NCI-H446 treated with DMSO at 0.1 percent for 48 hours (cell line): ENCODE measurements at regions not wholly inside any gene's neighbourhood (a gene's known extent, or its start where the extent isn't known, plus 50 kb on each side); places are given as distances from the start of the nearest gene placed in this dataset.

Source experiments
- DNase-seq: peaks from one replicate; lab custom pipeline; 2025; lab: John Stamatoyannopoulos, UW

DNA sequence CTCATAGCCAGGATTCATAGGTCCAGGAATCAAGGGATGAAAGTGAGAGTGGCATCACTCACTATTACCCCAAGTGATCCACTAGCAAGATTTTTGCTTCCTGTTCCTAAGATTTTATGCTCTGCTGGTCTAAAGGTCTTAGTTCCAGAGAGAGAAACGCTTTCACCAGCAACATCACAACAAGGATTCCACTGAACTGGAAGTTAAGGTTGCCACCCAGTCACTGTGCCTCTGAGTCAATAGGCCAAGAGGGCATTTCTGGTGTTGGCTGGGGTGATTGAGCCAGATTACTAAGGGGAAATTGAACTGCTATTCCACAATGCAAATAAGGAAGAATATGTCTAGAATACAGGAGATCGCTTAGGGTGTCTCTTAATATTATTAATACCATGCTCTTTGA is 142.5 kb upstream of the ARID2 start:
- no peak for DNase-seq

- DNase-seq, result no peak
Observed at GRCh38 chr12:45587877-45588533, 141.5 kb upstream of the ARID2 start.

GRCh38 chr12:45590646-45591045 is 138.9 kb upstream of the ARID2 start:
- DNase-seq, result no peak

DNA sequence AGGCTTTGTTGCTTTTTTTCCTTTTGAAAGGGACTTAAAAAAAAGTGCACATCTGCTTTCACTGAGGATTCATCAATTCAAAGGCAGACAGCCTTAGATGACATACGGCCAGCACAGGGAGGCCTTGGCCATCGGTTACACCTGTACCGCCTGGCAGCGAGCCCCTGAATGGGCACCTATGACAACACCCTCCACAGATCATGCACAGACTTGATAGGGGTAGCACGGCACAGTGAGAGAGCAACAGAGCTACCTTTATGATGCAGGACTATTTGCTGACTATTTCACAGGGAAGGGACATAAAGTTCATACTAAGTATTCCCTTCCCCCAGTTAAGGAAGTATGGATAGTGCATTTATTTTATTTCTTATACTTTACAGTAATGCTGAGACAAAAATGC is 137.9 kb upstream of the ARID2 start:
- no peak for DNase-seq

GRCh38 chr12:45596366-45596765 is 133.1 kb upstream of the ARID2 start:
- DNase-seq, result no peak

DNA sequence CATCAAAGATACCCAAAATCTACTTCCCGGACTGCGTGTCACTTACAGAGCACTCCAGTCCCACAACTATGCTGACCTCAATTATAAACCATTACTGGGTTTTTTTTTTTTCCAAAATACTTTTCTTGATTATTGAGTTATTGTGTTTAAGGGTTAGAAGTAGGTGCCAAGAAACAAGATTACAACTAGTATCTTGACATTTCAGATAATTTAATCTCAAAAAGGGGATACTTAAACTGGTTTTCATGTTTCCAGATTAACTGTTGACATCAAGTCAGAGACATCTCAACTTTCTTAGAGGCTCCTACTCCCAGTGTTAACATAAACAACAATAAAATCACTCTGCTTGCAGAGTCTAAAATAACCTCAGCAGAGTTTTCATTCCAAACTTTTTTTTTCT is 131.2 kb upstream of the ARID2 start:
- no peak for DNase-seq

DNA sequence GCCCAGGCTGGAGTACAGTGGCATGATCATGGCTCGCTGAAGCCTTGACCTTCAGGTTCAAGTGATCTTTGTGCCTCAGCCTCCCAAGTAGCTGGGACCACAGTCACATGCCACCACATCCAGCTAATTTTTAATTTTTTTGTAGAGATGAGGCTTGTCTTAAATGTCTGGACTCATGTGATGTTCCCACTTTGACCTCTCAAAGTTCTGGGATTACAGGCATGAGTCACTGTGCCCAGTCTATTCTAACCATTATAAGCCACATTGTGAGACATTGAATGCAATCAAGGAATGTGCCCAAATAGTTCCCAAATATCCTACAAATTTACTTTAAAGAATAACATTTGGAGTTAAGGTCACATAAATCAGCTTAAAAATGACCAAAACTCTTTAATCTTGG is 130.7 kb upstream of the ARID2 start:
- no peak for DNase-seq

- DNase-seq, result no peak
Observed at GRCh38 chr12:45599196-45599595, 130.3 kb upstream of the ARID2 start.

GRCh38 chr12:45601390-45601789 is 128.1 kb upstream of the ARID2 start:
- DNase-seq, result no peak

DNA sequence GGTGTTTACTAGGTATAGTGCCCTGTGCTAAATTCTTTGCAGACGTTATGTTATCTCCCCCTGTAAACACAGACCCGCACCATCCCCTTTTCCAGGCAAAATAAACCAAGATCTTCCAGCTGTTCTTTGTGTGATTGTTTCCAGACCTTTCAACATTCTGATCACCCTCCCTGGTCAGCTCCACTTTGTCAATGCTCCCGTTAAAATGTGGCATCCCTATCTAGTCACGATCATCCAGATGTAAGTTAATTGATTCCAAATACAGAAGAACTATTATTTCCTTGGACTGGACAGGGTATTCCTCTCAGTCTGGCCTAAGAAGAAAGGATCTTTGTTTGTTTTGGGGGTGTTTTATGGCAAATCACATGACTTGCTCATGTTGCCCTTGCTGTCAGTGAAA is 127.6 kb upstream of the ARID2 start:
- DNase-seq, result no peak

- DNase-seq, result no peak
Observed at GRCh38 chr12:45605624-45606023, 123.9 kb upstream of the ARID2 start.

DNA sequence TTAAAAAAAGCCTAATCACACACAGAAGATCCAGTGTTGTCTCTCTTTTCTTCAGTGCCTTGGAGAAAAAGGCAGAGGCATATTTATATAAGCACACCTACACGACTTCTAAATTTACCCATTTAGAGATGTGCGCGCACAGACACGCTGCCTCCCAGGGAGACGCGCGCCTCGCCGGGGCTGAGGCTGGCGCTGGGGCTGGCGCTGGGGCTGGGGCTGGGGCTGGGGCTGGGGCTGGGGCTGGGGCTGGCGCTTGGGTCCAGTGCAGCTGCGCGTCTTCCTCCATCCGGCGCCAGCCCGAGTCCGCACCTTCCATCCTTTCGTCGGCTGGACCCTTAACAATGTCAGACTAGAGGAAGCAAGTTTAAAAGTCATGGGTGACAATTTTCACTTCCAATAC is 118.4 kb upstream of the ARID2 start:
- DNase-seq, result no peak

DNA sequence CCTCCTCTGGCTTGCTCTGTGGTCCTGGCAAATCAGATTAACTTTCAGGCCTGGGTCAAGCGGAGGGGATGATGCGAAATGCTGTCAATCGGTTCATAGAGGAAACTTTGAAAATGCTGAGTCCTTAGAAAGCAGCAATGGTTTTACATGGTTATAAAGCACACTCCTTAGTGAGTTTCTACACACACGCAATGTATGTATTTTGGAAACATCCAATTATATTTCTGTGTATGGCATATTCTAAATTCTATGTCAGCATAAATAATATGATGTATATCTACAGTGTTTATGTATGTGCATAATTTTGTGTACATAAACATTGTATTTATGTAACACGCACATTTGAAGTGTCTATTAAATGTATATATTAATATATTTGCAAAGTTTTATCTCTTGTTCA is 118.0 kb upstream of the ARID2 start:
- no peak for DNase-seq

- DNase-seq, result no peak
Observed at GRCh38 chr12:45612044-45612794, 117.3 kb upstream of the ARID2 start.

- no peak for DNase-seq
Observed at GRCh38 chr12:45613296-45613695, 116.2 kb upstream of the ARID2 start.

GRCh38 chr12:45613855-45614254 is 115.7 kb upstream of the ARID2 start:
- DNase-seq, result no peak

GRCh38 chr12:45615268-45615667 is 114.2 kb upstream of the ARID2 start:
- DNase-seq, result no peak

- DNase-seq, result no peak
Observed at GRCh38 chr12:45619736-45620135, 109.8 kb upstream of the ARID2 start.

DNA sequence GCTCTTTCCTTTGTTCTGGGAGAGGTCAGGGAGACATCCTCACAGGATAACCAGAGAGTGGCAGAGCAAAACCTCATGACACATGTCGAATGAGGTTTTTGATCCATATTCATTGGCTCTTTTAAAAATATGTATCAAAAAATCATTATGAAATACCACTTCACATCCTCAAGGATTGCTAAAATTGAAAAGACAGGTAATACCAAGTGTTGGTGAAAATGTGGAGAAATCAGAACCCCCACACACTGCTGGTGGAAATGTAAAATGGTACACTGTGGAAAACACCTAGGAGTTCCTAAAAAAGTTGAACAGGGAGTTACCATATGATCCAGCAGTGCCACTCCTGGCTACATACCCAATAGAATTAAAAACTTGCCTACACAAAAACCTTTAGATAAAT is 107.8 kb upstream of the ARID2 start:
- no peak for DNase-seq

GRCh38 chr12:45622210-45622937 is 107.1 kb upstream of the ARID2 start:
- no peak for DNase-seq

DNA sequence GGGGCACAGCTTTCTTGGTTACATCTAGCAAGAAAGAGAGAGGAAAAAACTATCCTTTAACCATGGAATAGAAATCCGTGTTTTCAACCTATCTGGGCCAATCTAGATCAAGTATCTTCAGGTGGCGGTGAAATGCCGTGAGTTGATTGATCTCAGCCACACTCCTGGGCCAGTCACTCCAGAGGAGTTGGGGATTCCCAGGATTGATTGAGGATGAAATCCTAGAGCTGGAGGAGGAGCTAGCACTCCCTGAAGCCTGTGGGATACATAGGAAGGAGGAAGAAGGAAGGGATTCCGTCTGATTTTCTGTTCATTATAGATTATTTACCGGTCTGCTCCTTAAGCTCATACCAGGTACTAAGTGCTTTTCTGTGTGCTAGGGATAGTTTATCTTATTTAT is 106.3 kb upstream of the ARID2 start:
- no peak for DNase-seq

DNA sequence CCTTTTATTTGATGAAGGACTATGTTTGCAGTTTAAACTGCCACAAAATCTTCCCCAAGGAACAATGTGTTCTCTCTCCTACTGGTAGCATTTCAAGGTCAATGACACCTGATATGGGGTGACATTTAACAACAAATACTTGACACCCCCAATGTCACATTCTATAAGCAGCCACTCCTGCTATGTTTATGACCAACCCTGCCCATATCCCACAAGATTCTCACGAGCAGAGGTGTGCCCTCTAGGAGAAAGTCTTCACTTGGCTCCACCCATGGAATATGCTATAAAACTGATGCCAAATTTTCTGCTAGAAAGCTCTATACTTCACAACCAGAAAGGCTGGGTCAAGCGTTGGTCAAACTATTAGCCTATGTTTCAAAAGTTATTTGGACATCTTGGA is 105.6 kb upstream of the ARID2 start:
- no peak for DNase-seq

GRCh38 chr12:45626965-45627364 is 102.5 kb upstream of the ARID2 start:
- DNase-seq, result no peak
